Trophoblast cell (in vitro differentiated cells and primary cell): ENCODE measurements at regions not wholly inside any gene's neighbourhood (a gene's known extent, or its start where the extent isn't known, plus 50 kb on each side); places are given as distances from the start of the nearest gene placed in this dataset.

Experiments used
- DNase-seq, 2 donors: peaks; one replicate each; pipeline ENCODE4 v3.0.0-alpha.2; 2016
- H2AFZ ChIP-seq: 2 replicates; pipeline ENCODE4 v1.6.1; 2013; ENCODE audit warnings: low read length, moderate library complexity, mild to moderate bottlenecking; ENCODE audit not compliant: insufficient read depth, poor library complexity
- H2AK5ac ChIP-seq: 2 replicates; pipeline ENCODE4 v1.6.1; 2013; ENCODE audit warnings: mild to moderate bottlenecking, low read length
- H2BK120ac ChIP-seq: 2 replicates; pipeline ENCODE4 v1.6.1; 2013; ENCODE audit warnings: low read length, mild to moderate bottlenecking, moderate library complexity; ENCODE audit not compliant: insufficient read depth, poor library complexity
- H2BK12ac ChIP-seq: 2 replicates; pipeline ENCODE4 v1.6.1; 2013; ENCODE audit warnings: mild to moderate bottlenecking, low read length, moderate library complexity
- H2BK5ac ChIP-seq: 2 replicates; pipeline ENCODE4 v1.6.1; 2013; ENCODE audit warnings: low read length, low read depth, moderate library complexity, mild to moderate bottlenecking; ENCODE audit not compliant: poor library complexity
- H3K14ac ChIP-seq: 2 replicates; pipeline ENCODE4 v1.6.1; 2013; ENCODE audit warnings: mild to moderate bottlenecking, low read length
- H3K18ac ChIP-seq: 2 replicates; pipeline ENCODE4 v1.6.1; 2013; ENCODE audit warnings: mild to moderate bottlenecking, low read length
- H3K23ac ChIP-seq: 2 replicates; pipeline ENCODE4 v1.6.1; 2013; ENCODE audit warnings: low read length
- H3K27ac ChIP-seq: 2 replicates; pipeline ENCODE4 v1.5.1; 2013; ENCODE audit warnings: low read depth, mild to moderate bottlenecking, inconsistent platforms, low read length, moderate library complexity
- H3K27me3 ChIP-seq: 2 replicates; pipeline ENCODE4 v1.6.1; 2013; ENCODE audit warnings: inconsistent platforms, mild to moderate bottlenecking, low read length, moderate library complexity; ENCODE audit not compliant: insufficient read depth
- H3K36me3 ChIP-seq, 2 experiments: 1 replicate in 1 of 2; 2 replicates in 1 of 2; pipeline ENCODE4 v1.6.1; 2013; ENCODE audit warnings: low read length in 2 of 2, mild to moderate bottlenecking in 2 of 2, moderate library complexity in 1 of 2; ENCODE audit not compliant: insufficient read depth in 2 of 2, control insufficient read depth in 1 of 2
- H3K4ac ChIP-seq: 2 replicates; pipeline ENCODE4 v1.6.1; 2013; ENCODE audit warnings: low read depth, mild to moderate bottlenecking, low read length, moderate library complexity
- H3K4me1 ChIP-seq, 2 experiments: 1 replicate in 1 of 2; 2 replicates in 1 of 2; pipeline ENCODE4 v1.6.1; 2013; ENCODE audit warnings: low read length in 2 of 2, mild to moderate bottlenecking in 2 of 2, moderate library complexity in 1 of 2; ENCODE audit not compliant: insufficient read depth in 2 of 2, control insufficient read depth in 1 of 2
- H3K4me2 ChIP-seq: 2 replicates; pipeline ENCODE4 v1.6.1; 2013; ENCODE audit warnings: inconsistent platforms, mild to moderate bottlenecking, low read length, moderate library complexity
- H3K4me3 ChIP-seq: 2 replicates; pipeline ENCODE4 v1.5.1; 2013; ENCODE audit warnings: mild to moderate bottlenecking, low read depth, low read length, inconsistent platforms
- H3K79me1 ChIP-seq: one replicate; pipeline ENCODE4 v1.6.1; 2013; ENCODE audit warnings: low read length
- H3K79me2 ChIP-seq: 2 replicates; pipeline ENCODE4 v1.6.1; 2013; ENCODE audit warnings: low read length, mild to moderate bottlenecking; ENCODE audit not compliant: control insufficient read depth, insufficient read depth, poor library complexity
- H3K9ac ChIP-seq: 2 replicates; pipeline ENCODE4 v1.6.1; 2013; ENCODE audit warnings: mild to moderate bottlenecking, low read length
- H3K9me3 ChIP-seq: 2 replicates; pipeline ENCODE4 v1.6.1; 2013; ENCODE audit warnings: low read depth, mild to moderate bottlenecking, control low read depth, inconsistent platforms, low read length; ENCODE audit not compliant: insufficient read depth
- H4K12ac ChIP-seq: 2 replicates; pipeline ENCODE4 v1.6.1; 2013; ENCODE audit warnings: low read depth, mild to moderate bottlenecking, low read length, moderate library complexity
- H4K8ac ChIP-seq: 2 replicates; pipeline ENCODE4 v1.6.1; 2013; ENCODE audit warnings: low read depth, mild to moderate bottlenecking, low read length, moderate library complexity
- H4K91ac ChIP-seq: one replicate; pipeline ENCODE4 v1.6.1; 2013; ENCODE audit warnings: low read depth, mild to moderate bottlenecking, low read length, moderate library complexity
- WGBS: extraction: QIAGEN DNeasy Blood & Tissue Kit; methylation state at CpG from one replicate; pipeline ENCODE4 v1.1.7; 2013; ENCODE audit warnings: missing lambda C conversion rate; ENCODE audit not compliant: insufficient read length, insufficient coverage; ENCODE audit errors: extremely low coverage; 5-methylcytosine and 5-hydroxymethylcytosine counted together

- no peak overlapping the region for H2BK12ac ChIP-seq
These were observed 164.1 kb downstream of the HSD17B3 start for GRCh38 chr9:96137671-96138429.

DNA sequence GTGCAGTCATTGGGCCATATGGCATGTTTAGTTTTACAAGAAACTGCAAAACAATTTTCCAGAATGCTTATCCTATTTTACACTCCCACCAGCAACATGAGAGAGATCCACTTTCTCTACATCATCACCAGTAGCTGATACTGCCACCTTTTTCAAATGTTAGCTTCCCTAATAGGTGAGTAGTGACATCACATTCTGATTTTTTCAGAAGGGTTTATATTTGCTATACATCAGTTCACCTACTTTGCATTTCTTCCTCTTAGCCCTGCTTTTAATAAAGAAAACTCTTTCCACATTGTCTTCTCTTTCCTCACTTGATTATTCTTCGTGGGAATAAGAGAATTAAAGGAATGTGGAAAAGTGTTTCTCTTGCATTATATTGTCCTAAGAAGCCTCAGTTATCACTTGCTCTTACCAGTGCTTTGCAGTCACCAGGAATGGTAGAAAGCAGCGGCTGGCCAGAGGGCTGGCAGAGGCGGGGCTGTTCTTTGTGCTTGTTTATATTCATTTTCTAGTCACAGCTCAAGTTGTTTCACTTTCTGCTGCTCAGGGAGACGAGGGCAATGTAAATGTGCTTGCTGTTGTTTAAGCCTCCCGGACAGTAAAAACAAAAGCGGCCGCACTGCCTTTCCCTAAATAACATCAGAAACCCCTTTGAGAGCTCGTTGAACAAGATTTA lies 164.8 kb downstream of the HSD17B3 start:
- H3K14ac ChIP-seq: no peak overlapping the region
- no peaks in the 10 kb centered on the region for H3K36me3 ChIP-seq
- H2BK12ac ChIP-seq: no peak overlapping the region
- no peak for DNase-seq
- no peaks in the 10 kb centered on the region for H3K4me1 ChIP-seq
- H3K27me3 ChIP-seq: peaks cover 5% of the 10 kb centered on the region
- H3K4ac ChIP-seq: no peak overlapping the region
- H3K4me3 ChIP-seq: no peak overlapping the region
- H4K8ac ChIP-seq: no peak overlapping the region
- H3K9ac ChIP-seq: no peak overlapping the region
- no peak overlapping the region for H2AK5ac ChIP-seq
- H3K4me2 ChIP-seq: no peak overlapping the region
- H4K91ac ChIP-seq: no peak overlapping the region
- no peaks in the 10 kb centered on the region for H3K79me2 ChIP-seq
- H3K27ac ChIP-seq: no peak overlapping the region
- no peaks in the 10 kb centered on the region for H3K79me1 ChIP-seq
- no peak overlapping the region for H4K12ac ChIP-seq
- H3K9me3 ChIP-seq: no peaks in the 10 kb centered on the region
- H2BK5ac ChIP-seq: no peak overlapping the region
- no CpG with 5 or more reads among the region's 8 CpGs for WGBS
- no peak overlapping the region for H2BK120ac ChIP-seq
- no peak overlapping the region for H2AFZ ChIP-seq
- no peak overlapping the region for H3K18ac ChIP-seq
- H3K23ac ChIP-seq: no peak overlapping the region

More at GRCh38 chr9:96137671-96138429, 164.1 kb downstream of the HSD17B3 start:
- Histone ChIP-seq H3K27me3 (peaks cover 5% of the 10 kb centered on the region), H2BK120ac (no peak overlapping the region), H3K4me3 (no peak overlapping the region), H3K4ac (no peak overlapping the region), H3K36me3 (no peaks in the 10 kb centered on the region), H4K12ac (no peak overlapping the region), H3K9me3 (no peaks in the 10 kb centered on the region), H3K4me2 (no peak overlapping the region), H4K91ac (no peak overlapping the region), H3K27ac (no peak overlapping the region), H3K23ac (peak overlapping the region; percentile 34), H3K18ac (no peak overlapping the region), H4K8ac (no peak overlapping the region), H3K4me1 (no peaks in the 10 kb centered on the region), H2AK5ac (no peak overlapping the region), H3K9ac (no peak overlapping the region), H3K14ac (no peak overlapping the region), H2AFZ (no peak overlapping the region), H3K79me1 (no peaks in the 10 kb centered on the region), H2BK5ac (no peak overlapping the region), H3K79me2 (no peaks in the 10 kb centered on the region)
- DNase-seq: no peak
- WGBS: no CpG with 5 or more reads among the region's 6 CpGs

DNA sequence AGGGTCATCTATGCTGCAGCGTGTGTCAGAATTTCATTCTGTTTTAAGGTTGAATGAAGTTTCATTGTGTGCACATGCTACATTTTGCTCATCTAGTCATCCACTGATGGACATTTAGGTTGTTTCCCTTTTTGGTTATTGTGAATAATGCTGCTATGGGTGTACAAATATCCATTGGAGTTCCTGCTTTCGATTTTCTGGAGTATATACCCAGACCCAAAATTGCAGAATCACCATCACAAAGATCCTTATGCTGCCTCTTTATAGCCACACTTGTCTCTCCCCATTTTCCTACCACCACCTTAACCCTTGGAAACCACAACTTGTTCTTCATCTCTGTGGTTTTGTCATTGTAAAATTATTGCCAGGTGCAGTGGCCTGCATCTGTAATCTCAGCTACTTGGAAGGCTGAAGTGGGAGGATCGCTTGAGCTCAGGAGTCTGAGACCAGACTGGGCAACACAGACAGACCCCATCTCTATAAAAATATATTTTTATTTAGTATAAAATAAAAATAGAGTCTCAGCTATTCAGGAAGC lies 166.2 kb downstream of the HSD17B3 start:
- no peak overlapping the region for H2AFZ ChIP-seq
- H2BK120ac ChIP-seq: no peak overlapping the region
- DNase-seq: no peak
- no peak overlapping the region for H2AK5ac ChIP-seq
- H3K18ac ChIP-seq: no peak overlapping the region
- no peaks in the 10 kb centered on the region for H3K4me1 ChIP-seq
- no peak overlapping the region for H3K27ac ChIP-seq
- no CpG with 5 or more reads among the region's 3 CpGs for WGBS
- H3K23ac ChIP-seq: no peak overlapping the region
- H3K14ac ChIP-seq: no peak overlapping the region
- H3K79me1 ChIP-seq: no peaks in the 10 kb centered on the region
- no peaks in the 10 kb centered on the region for H3K9me3 ChIP-seq
- H4K8ac ChIP-seq: no peak overlapping the region
- H3K27me3 ChIP-seq: peaks cover 10% of the 10 kb centered on the region
- H3K79me2 ChIP-seq: no peaks in the 10 kb centered on the region
- no peak overlapping the region for H2BK12ac ChIP-seq
- no peak overlapping the region for H3K4ac ChIP-seq
- H3K9ac ChIP-seq: no peak overlapping the region
- no peak overlapping the region for H3K4me3 ChIP-seq
- no peak overlapping the region for H3K4me2 ChIP-seq
- H4K91ac ChIP-seq: no peak overlapping the region
- H4K12ac ChIP-seq: no peak overlapping the region
- H2BK5ac ChIP-seq: no peak overlapping the region
- H3K36me3 ChIP-seq: no peaks in the 10 kb centered on the region

- Histone ChIP-seq H3K9me3 (no peaks in the 10 kb centered on the region), H2BK120ac (no peak overlapping the region), H4K12ac (no peak overlapping the region), H3K79me1 (no peaks in the 10 kb centered on the region), H3K18ac (no peak overlapping the region), H3K27me3 (peaks cover 14% of the 10 kb centered on the region), H3K9ac (no peak overlapping the region), H3K4me3 (no peak overlapping the region), H3K23ac (no peak overlapping the region), H3K36me3 (no peaks in the 10 kb centered on the region), H3K4me2 (no peak overlapping the region), H3K27ac (no peak overlapping the region), H3K79me2 (no peaks in the 10 kb centered on the region), H4K8ac (no peak overlapping the region), H3K4me1 (peaks cover 0 to under 1% of the 10 kb centered on the region in 2 experiments), H2BK12ac (no peak overlapping the region), H4K91ac (no peak overlapping the region), H2AK5ac (no peak overlapping the region), H2BK5ac (no peak overlapping the region), H2AFZ (no peak overlapping the region), H3K14ac (no peak overlapping the region), H3K4ac (no peak overlapping the region)
- DNase-seq: no peak
- WGBS: no CpG with 5 or more reads among the region's 9 CpGs
These were observed 166.8 kb downstream of the HSD17B3 start for GRCh38 chr9:96135076-96135752.
